Naive thymus-derived CD4-positive, alpha-beta T cell (primary cell): ENCODE measurements at regions not wholly inside any gene's neighbourhood (a gene's known extent, or its start where the extent isn't known, plus 50 kb on each side); places are given as distances from the start of the nearest gene placed in this dataset.

Experiments used
- ATAC-seq: fragments of 150-1000 bp; cut with Tn5 transposase; 2 replicates; pipeline ENCODE4 v1.10.0; 2021; ENCODE audit warnings: mild to moderate bottlenecking, moderate library complexity
- CTCF ChIA-PET: fragments of 350-600 bp; sonication (Branson Sonifier 250); formaldehyde crosslinking; loops from one replicate; lab custom pipeline; 2021; ENCODE audit warnings: antibody characterized with exemption; lab: Charles Lee
- POLR2A ChIA-PET: fragments of 350-600 bp; sonication (Branson Sonifier 250); formaldehyde crosslinking; loops from one replicate; lab custom pipeline; 2021; ENCODE audit warnings: antibody characterized with exemption, inconsistent platforms; lab: Charles Lee
- DNase-seq, 9 donors: peaks; one replicate each; pipeline versions ENCODE4 v3.0.0 to v3.0.0-alpha.2; 2020 to 2022; ENCODE audit warnings: mixed read lengths in 1 of 9
- H3K27ac ChIP-seq: one replicate; pipeline ENCODE4 v1.7.0; 2013; ENCODE audit warnings: mild to moderate bottlenecking, low read depth, low read length, moderate library complexity
- H3K27me3 ChIP-seq, 2 donors: one replicate each; pipeline ENCODE4 v1.7.0; 2013; ENCODE audit warnings: low read length in 2 of 2, mild to moderate bottlenecking in 2 of 2, moderate library complexity in 2 of 2; ENCODE audit not compliant: control insufficient read depth in 2 of 2, insufficient read depth in 2 of 2
- H3K36me3 ChIP-seq, 3 experiments: 1 replicate in 2 of 3; 2 replicates in 1 of 3; pipeline ENCODE4 v1.7.0; 2013; ENCODE audit warnings: low read length in 3 of 3, mild to moderate bottlenecking in 3 of 3, moderate library complexity in 1 of 3; ENCODE audit not compliant: insufficient read depth in 3 of 3, control insufficient read depth in 2 of 3
- H3K4me1 ChIP-seq, 2 donors: one replicate each; pipeline ENCODE4 v1.7.0; 2013; ENCODE audit warnings: low read length in 2 of 2, mild to moderate bottlenecking in 2 of 2, moderate library complexity in 1 of 2; ENCODE audit not compliant: control insufficient read depth in 2 of 2, insufficient read depth in 2 of 2
- H3K4me3 ChIP-seq: 2 replicates; pipeline ENCODE4 v1.7.0; 2013; ENCODE audit warnings: mild to moderate bottlenecking, low read length
- H3K9me3 ChIP-seq, 3 experiments: 1 replicate in 2 of 3; 2 replicates in 1 of 3; pipeline ENCODE4 v1.7.0; 2013; ENCODE audit warnings: low read length in 3 of 3; ENCODE audit not compliant: control insufficient read depth in 2 of 3
- H3K27ac Mint-ChIP-seq, 9 donors: one replicate each; pipeline ENCODE4 v1.8.0; 2020 to 2022; ENCODE audit warnings: mixed read lengths in 9 of 9, mild to moderate bottlenecking in 8 of 9, moderate library complexity in 5 of 9, inconsistent platforms in 2 of 9
- H3K27me3 Mint-ChIP-seq, 5 donors: one replicate each; pipeline ENCODE4 v1.8.0; 2021 to 2022; ENCODE audit warnings: mixed read lengths in 5 of 5, mild to moderate bottlenecking in 1 of 5
- H3K36me3 Mint-ChIP-seq, 5 donors: one replicate each; pipeline ENCODE4 v1.8.0; 2020 to 2022; ENCODE audit warnings: mixed read lengths in 5 of 5, mild to moderate bottlenecking in 3 of 5, inconsistent platforms in 1 of 5
- H3K4me1 Mint-ChIP-seq, 7 donors: one replicate each; pipeline ENCODE4 v1.8.0; 2020 to 2022; ENCODE audit warnings: mixed read lengths in 7 of 7, mild to moderate bottlenecking in 3 of 7, inconsistent platforms in 1 of 7
- H3K4me3 Mint-ChIP-seq, 10 donors: one replicate each; pipeline ENCODE4 v1.8.0; 2020 to 2022; ENCODE audit warnings: mild to moderate bottlenecking in 10 of 10, mixed read lengths in 10 of 10, moderate library complexity in 6 of 10, inconsistent platforms in 2 of 10
- H3K9me3 Mint-ChIP-seq, 11 donors: one replicate each; pipeline ENCODE4 v1.8.0; 2020 to 2022; ENCODE audit warnings: mixed read lengths in 11 of 11, mild to moderate bottlenecking in 4 of 11, inconsistent platforms in 1 of 11, moderate library complexity in 1 of 11
- intact Hi-C, 2 donors: fragments of 100-400 bp; cut with micrococcal nuclease; formaldehyde crosslinking; loops; one replicate each; pipeline ENCODE4 v1.15.1; 2023

GRCh38 chr18:76771192-76771799 lies 51.1 kb upstream of the ZNF236 start:
- Mint-ChIP-seq H3K27me3 (peaks cover 0 to 25% (median 18%) of the 10 kb centered on the region in 5 donors), H3K4me1 (peaks cover 0 to 8% (median 0%) of the 10 kb centered on the region in 7 donors), H3K36me3 (peaks cover 0 to 14% (median 3%) of the 10 kb centered on the region in 5 donors), H3K9me3 (peaks cover 2 to 22% (median 13%) of the 10 kb centered on the region in 11 donors), H3K4me3 (no peak overlapping the region), H3K27ac (no peak overlapping the region)
- DNase-seq (no peak), ATAC-seq (no peak)
- Histone ChIP-seq H3K36me3 (no peaks in the 10 kb centered on the region), H3K9me3 (no peaks in the 10 kb centered on the region), H3K4me3 (no peak overlapping the region), H3K27me3 (no peaks in the 10 kb centered on the region), H3K4me1 (no peaks in the 10 kb centered on the region), H3K27ac (no peak overlapping the region)
- ChIA-PET POLR2A (interaction anchor here (0.6 kb wide), 1 partner anchor 19 kb away, joined by 3 read pairs; no protein-coding TSS in a partner anchor), CTCF (no interaction called here)
- intact Hi-C loops: no loop called here

DNA sequence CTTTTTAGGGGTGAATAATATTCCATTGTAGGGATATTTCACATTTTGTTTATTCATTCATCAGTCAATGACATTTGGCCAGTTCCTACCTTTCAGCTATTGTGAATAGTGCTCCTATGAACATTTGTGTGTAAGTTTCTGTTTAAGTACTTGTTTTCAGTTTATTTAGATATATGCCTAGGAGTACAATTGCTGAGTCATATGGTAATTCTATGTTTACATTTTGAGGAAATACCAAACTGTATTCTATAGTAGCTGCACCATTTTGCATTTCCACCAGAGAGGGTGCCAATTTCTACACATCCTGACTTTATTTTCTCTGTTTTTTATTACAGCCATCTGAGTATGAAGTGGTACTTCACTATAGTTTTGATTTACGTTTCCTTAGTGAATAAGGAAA lies 54.4 kb upstream of the ZNF236 start:
- CTCF ChIA-PET: no interaction called here
- H3K4me3 ChIP-seq: no peak overlapping the region
- no peaks in the 10 kb centered on the region for H3K4me1 ChIP-seq
- Mint-ChIP-seq H3K4me1 (peaks cover 0 to 26% (median 6%) of the 10 kb centered on the region in 7 donors), H3K36me3 (peaks cover 0 to 16% (median 3%) of the 10 kb centered on the region in 5 donors), H3K4me3 (no peak overlapping the region), H3K9me3 (peaks cover 2 to 22% (median 13%) of the 10 kb centered on the region in 11 donors), H3K27ac (no peak overlapping the region), H3K27me3 (peaks cover 0 to 26% (median 18%) of the 10 kb centered on the region in 5 donors)
- DNase-seq: no peak
- intact Hi-C loops: no loop called here
- no peak overlapping the region for H3K27ac ChIP-seq
- no peaks in the 10 kb centered on the region for H3K9me3 ChIP-seq
- H3K36me3 ChIP-seq: no peaks in the 10 kb centered on the region
- no peak for ATAC-seq
- H3K27me3 ChIP-seq: no peaks in the 10 kb centered on the region
- POLR2A ChIA-PET: no interaction called here

- Mint-ChIP-seq H3K9me3 (peaks cover 2 to 32% (median 19%) of the 10 kb centered on the region in 11 donors), H3K36me3 (peaks cover 0 to 27% (median 4%) of the 10 kb centered on the region in 5 donors), H3K4me3 (no peak overlapping the region), H3K27me3 (peaks cover 0 to 18% (median 11%) of the 10 kb centered on the region in 5 donors), H3K27ac (no peak overlapping the region), H3K4me1 (peaks cover 10 to 39% (median 22%) of the 10 kb centered on the region in 7 donors)
- no peaks in the 10 kb centered on the region for H3K27me3 ChIP-seq
- intact Hi-C loops: no loop called here
- CTCF ChIA-PET: no interaction called here
- H3K36me3 ChIP-seq: no peaks in the 10 kb centered on the region
- ATAC-seq (no peak), DNase-seq (no peak)
- no peak overlapping the region for H3K27ac ChIP-seq
- POLR2A ChIA-PET: no interaction called here
- H3K4me3 ChIP-seq: no peak overlapping the region
- H3K9me3 ChIP-seq: peaks cover 0 to 3% (median 0%) of the 10 kb centered on the region in 3 experiments
- H3K4me1 ChIP-seq: peaks cover 0 to 1% of the 10 kb centered on the region in 2 donors
These were observed 55.9 kb upstream of the ZNF236 start for GRCh38 chr18:76766429-76766828.

DNA sequence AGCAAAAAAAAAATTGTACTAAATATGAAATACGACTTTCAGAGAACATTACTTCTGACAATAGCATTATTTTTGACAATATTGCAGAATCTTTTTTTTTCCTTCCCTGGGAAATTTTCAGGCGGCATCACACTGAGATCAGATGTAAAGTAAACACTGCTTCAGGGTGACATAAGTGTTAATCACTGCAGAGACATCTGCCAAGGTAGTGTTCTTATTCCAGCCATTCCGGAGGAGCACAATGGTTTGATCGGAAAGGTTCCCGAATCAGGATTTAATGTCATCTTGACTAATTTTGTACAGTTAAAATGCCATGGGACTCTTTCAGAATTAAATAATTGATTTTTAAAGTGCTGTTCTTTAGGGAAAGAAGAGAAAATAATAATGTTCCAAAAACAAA lies 56.7 kb upstream of the ZNF236 start:
- DNase-seq: no peak
- no peak overlapping the region for H3K27ac Mint-ChIP-seq
- peaks cover 0 to 18% (median 7%) of the 10 kb centered on the region in 5 donors for H3K27me3 Mint-ChIP-seq
- no peak for ATAC-seq
- no peak overlapping the region for H3K4me3 Mint-ChIP-seq
- CTCF ChIA-PET: no interaction called here
- no peaks in the 10 kb centered on the region for H3K27me3 ChIP-seq
- no peak overlapping the region for H3K27ac ChIP-seq
- H3K36me3 ChIP-seq: no peaks in the 10 kb centered on the region
- intact Hi-C loops: no loop called here
- no peak overlapping the region for H3K4me3 ChIP-seq
- peaks cover 0 to 4% (median 0%) of the 10 kb centered on the region in 3 experiments for H3K9me3 ChIP-seq
- peaks cover 2 to 36% (median 19%) of the 10 kb centered on the region in 11 donors for H3K9me3 Mint-ChIP-seq
- peaks cover 10 to 45% (median 22%) of the 10 kb centered on the region in 7 donors for H3K4me1 Mint-ChIP-seq
- peaks cover 0 to 4% of the 10 kb centered on the region in 2 donors for H3K4me1 ChIP-seq
- POLR2A ChIA-PET: no interaction called here
- peaks cover 0 to 30% (median 4%) of the 10 kb centered on the region in 5 donors for H3K36me3 Mint-ChIP-seq

GRCh38 chr18:76764291-76764901 lies 58.0 kb upstream of the ZNF236 start:
- Histone ChIP-seq H3K27me3 (no peaks in the 10 kb centered on the region), H3K27ac (no peak overlapping the region), H3K4me1 (peaks cover 0 to 4% of the 10 kb centered on the region in 2 donors), H3K4me3 (no peak overlapping the region), H3K36me3 (no peaks in the 10 kb centered on the region), H3K9me3 (peaks cover 0 to 4% (median 0%) of the 10 kb centered on the region in 3 experiments)
- H3K27ac Mint-ChIP-seq: peak overlapping the region in 1 of 9 donors; percentile 57
- intact Hi-C loops: no loop called here
- CTCF ChIA-PET: no interaction called here
- ATAC-seq (no peak), DNase-seq (no peak)
- H3K9me3 Mint-ChIP-seq: peaks cover 2 to 33% (median 18%) of the 10 kb centered on the region in 11 donors
- H3K4me1 Mint-ChIP-seq: peaks cover 10 to 45% (median 22%) of the 10 kb centered on the region in 7 donors
- peaks cover 0 to 30% (median 4%) of the 10 kb centered on the region in 5 donors for H3K36me3 Mint-ChIP-seq
- POLR2A ChIA-PET: no interaction called here
- peak overlapping the region in 1 of 10 donors; percentile 44 for H3K4me3 Mint-ChIP-seq
- H3K27me3 Mint-ChIP-seq: peaks cover 0 to 18% (median 7%) of the 10 kb centered on the region in 5 donors

DNA sequence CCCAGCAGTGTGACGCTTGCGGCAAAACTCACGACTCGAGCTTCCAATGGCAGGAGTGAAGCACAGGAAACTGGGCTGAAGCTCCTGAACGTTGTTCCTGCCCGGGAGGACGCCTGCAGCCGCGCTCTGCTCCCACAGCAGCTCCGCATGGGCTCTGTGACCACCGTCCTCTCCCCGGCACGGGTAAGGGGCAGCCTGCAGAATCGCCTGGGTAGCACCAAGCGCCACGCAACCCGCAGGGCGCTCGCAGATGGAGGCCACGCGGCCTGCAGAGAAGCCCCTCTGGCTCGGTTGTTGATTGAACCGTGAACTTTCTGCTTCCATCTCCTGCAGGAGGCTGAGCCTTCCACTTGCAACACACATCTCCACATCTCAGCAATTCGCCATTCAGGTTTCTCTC lies 63.3 kb upstream of the ZNF236 start:
- ATAC-seq (no peak), DNase-seq (no peak)
- Histone ChIP-seq H3K4me3 (no peak overlapping the region), H3K9me3 (peaks cover 0 to 4% (median 0%) of the 10 kb centered on the region in 3 experiments), H3K36me3 (no peaks in the 10 kb centered on the region), H3K4me1 (peaks cover 0 to 4% of the 10 kb centered on the region in 2 donors), H3K27ac (no peak overlapping the region), H3K27me3 (no peaks in the 10 kb centered on the region)
- Mint-ChIP-seq H3K9me3 (peaks cover 0 to 16% (median 10%) of the 10 kb centered on the region in 11 donors), H3K27me3 (peaks cover 0 to 15% (median 0%) of the 10 kb centered on the region in 5 donors), H3K36me3 (peaks cover 0 to 16% (median 0%) of the 10 kb centered on the region in 5 donors), H3K27ac (no peak overlapping the region), H3K4me3 (no peak overlapping the region), H3K4me1 (peaks cover 9 to 24% (median 17%) of the 10 kb centered on the region in 7 donors)
- ChIA-PET POLR2A (no interaction called here), CTCF (no interaction called here)
- intact Hi-C loops: loop anchor here in 1 of 2 donors (5.0 kb wide), 1 partner anchor 47 kb away; no protein-coding TSS in a partner anchor
